OCI-M2 (cell line): ENCODE measurements at regions not wholly inside any gene's neighbourhood (a gene's known extent, or its start where the extent isn't known, plus 50 kb on each side); places are given as distances from the start of the nearest gene placed in this dataset.
A peak's percentile ranks its signal among the peaks of the same experiment; 100 is the strongest.

Experiments
- DNase-seq: peaks from one replicate; lab custom pipeline; 2025; ENCODE audit not compliant: unreplicated experiment; lab: John Stamatoyannopoulos, UW

DNA sequence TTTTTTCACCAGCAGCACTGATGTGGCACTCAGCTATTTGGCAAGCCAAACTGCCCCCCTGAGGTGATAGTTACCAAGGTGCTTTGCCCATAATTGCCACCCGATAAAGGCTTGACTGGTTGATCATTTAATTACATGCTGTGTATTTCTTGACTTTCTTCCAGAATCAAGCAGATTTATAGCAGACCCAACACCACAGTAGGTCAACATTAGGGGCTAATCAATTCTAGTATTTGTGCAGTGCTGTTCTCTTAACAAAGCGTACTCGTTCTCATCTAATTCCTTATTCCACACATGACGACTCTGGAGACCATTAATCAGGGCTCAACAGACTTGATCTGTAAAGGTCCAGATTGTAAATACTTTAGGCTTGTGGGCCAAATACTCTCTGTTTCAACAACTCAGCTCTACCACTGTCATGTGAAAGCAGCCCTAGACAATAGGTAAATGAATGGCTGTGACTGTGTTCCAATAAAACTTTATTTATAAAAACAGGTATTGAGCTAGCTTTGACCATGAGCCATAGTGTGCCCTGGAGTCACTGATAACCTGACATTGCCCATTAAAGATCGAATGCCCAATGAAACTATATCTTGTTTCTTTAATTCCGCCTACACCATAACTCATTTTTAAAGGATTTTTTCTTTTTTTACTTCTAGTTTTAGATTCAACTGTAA, 119.1 kb upstream of the TMC3 start:
- no peak for DNase-seq

DNA sequence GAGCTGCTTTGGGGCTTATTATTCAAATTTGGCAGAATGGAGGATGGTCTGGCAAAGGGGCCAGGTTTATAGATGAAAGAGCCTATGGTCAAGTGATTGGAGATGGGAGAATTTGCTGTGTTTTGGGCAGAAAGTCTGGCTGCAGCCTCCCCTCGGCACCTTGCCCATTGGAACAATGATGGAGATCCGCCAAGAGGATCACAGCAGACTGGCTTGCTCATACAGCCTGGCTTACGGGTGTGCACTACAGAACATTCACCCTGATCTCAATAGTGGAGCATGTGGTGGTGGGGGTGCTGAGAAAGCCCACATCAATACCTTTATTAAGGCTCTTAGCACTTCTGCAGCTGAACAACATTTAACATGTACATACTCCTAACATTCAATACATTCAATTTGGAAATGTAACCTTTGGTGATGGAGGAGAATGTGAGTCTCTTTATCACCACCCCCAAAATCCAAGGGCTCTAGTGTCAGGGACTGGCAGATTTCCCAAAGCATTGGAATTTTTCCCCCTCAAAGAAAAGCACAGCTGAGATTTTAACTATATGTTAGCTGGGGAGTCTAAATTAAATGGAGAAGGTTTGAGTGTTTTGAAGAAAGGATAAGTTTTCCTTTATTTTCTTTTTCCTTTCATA, 118.4 kb upstream of the TMC3 start:
- DNase-seq: no peak

DNA sequence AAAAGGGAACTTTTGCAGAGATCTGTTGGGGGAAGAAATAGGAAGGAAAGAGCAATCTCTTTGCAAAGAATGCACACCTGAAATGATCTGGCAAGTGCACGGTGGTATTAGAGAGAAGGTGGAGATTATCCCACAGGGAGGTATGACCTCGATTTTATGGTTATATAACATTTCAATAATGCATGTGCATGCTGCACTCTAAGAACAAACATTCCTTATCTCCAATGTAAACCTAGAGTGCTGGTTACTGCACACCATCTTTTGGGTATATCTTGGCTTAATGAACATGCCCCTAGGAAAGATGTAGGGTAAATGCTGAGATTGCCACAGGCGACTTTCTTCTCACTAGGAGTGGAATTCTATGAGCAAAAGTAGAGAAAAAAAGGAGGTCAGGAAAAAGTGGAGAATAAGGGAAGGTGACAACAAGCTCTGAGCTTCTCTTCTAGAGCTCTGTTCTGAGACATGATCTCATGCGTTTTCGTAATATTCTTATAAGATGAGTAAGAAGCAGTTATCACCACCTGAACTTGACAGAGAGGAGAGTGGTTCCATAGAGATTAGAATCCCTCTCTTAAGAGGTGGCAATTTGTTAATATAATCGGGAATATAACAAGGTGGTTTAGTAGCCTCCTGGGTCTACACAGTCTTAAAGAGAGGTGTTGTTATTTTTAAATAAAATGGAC, 117.5 kb upstream of the TMC3 start:
- no peak for DNase-seq

DNA sequence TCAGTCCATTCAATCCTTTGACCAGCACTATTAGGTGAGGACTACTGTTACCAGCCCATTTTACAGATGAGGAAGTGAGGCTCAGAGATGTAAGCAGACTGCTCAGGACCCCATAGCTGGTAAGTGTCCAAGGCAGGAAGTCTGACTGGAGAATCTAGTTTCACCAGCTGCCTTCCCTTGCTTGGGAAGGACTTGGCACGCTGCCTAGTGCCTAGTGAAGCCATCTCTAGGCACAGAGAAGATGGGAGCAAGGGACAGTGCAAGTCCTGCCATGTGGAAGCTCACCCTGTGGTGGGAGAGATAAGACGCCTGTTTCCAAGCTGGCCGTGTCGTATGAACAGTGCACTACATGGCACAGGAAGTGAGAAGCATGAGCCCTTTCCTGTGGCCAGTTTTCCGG, 111.8 kb upstream of the TMC3 start:
- DNase-seq: no peak

DNA sequence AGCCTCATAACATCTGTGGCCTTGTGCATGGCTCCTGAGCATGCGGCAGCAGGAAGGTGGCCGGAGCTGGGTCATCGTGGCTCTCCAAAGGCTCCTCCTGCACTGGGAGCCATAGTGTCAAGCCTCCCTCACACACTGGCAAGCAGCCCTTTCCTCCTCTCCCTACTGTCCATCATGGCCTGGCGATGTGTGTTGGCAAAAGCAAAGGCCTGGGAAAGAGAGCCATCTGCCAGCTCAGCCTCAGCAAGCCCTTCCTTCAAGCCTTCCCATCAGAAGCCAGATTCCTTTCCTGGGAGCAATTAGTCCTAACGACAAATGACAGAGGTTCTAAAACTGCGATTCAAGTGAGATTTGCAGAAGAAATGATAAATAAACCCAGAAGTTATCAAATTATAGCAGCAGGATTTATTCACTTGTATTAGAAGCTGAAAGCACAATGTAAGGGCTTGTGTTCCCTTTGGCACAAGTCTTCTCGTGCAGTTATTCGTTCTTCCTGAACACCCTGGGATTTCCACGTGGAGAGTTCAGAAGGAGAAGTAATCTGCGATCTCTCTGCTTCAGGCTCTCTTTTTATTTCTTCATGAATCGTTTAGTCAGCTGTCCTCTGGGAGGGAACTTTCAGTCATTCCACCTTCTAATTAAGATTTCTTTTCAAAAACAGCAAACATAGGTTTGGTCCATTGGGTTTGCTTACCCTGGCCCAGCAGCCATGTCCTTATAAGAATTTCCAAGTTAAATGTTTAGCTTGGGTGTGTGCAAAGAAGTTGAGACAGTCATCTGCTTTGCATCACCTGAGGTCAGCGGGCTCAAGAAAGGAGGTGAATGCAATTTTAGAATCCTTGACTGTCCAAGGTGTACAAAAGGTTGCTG, 110.3 kb upstream of the TMC3 start:
- no peak for DNase-seq

DNA sequence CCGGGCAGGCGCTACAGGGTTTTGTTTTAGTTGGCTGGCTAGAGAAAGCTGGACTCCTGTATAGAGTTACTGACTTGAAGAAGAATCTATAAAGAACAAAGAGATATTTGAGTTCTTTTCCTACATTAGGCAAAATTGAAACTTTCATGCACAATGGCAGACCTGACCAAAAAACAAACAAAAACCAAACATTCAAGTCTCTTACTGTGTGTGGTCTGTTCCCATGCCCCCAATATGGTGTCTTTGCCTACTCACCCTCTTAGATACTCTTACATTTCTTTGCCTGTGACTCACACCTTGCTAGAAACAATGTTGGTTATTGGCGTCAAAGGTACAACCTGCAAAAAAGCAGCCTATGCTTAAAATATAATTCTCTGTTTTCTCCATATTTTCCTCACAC, 109.5 kb upstream of the TMC3 start:
- no peak for DNase-seq

DNA sequence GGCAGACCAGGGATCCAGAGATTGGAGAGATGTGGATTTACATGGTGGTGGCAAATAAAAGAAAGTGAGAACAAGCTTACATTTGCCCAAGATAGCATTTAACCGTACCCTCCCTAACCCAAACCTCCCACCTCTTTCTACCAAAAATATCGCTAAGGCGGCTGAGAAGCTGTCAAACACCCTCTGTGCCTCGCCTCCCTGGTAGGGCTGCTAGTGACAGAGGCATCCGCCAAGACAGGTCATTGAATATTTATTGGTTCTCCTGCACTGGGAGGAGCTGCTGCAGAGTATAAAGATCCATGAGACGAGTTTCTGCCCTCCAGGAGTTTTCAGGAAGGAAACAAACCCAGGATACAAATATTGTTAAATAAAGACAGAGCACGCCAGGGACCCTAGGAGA, 107.3 kb upstream of the TMC3 start:
- DNase-seq: no peak

DNA sequence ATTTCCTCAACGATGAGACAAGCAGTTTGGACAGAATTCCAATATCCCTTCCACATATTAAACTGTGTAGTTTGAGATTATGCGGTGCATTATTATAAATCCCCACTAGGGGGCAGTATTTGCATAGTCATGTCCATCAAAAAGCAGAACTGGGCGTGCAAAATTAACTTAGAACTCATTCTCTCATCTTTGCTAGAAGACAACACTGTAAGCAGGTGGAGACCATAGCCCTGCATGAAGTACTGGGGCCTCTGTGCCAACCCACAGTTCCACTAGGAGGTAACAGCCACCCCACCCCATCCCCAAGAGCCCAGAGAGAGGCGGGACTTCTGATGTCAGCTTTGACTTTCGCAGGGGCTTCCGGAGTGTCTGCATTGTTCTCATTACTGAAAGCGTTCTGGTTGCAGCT, 106.6 kb upstream of the TMC3 start:
- DNase-seq: peak; percentile 1

DNA sequence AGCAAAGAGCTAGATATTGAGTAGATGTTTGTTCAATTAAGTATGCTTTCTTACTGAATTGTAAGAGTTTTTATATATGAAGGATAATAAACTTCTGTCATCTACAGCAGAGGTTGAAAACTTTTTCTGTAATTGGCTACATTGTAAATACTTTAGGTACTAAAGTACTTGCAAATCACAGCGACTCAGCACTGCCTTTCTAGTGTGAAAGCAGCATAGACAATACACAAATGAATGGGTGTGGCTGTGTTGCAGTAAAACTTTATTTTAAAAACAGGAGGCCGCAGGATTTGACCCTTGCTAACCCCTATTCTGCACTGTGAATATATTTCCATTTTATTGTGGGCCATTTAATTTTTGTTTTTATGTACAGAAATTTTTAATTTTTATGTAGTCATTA, 104.3 kb upstream of the TMC3 start:
- DNase-seq: no peak

DNA sequence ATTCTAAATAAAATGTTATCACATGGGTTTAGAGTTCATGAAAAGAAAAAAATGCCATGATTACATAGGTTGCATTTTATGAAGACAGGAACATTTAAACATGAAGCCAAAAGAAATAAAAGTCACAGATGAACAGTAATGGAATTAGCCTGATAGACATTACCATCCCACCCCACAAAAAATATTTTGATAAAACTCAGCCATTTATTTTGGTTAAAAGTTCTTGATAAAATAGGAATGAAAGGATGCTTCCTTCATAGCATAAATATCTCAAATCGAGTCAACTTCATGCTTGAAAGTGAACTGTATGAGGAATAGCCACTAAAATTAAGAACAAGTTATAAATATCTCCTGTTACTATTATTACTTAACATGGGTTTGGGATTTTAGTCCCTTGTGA, 101.9 kb upstream of the TMC3 start:
- no peak for DNase-seq

DNA sequence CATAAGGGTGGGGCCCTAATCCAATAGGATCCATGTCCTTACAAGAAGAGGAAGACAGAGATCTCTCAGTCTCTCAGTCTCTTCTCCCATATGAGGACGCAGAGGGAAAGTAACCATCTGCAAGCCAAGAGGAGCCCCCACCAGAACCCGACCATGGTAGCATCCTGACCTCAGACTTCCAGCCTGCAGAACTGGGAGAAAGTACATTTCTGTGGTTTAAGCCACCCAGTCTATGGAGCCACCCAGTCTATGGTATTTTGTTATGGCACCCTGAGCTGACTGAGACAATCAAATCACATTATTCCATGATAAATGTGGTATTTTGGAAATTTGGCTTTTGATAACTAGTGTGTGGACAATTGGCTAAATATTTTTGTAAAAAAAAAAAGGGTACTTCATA, 101.5 kb upstream of the TMC3 start:
- DNase-seq: no peak

DNA sequence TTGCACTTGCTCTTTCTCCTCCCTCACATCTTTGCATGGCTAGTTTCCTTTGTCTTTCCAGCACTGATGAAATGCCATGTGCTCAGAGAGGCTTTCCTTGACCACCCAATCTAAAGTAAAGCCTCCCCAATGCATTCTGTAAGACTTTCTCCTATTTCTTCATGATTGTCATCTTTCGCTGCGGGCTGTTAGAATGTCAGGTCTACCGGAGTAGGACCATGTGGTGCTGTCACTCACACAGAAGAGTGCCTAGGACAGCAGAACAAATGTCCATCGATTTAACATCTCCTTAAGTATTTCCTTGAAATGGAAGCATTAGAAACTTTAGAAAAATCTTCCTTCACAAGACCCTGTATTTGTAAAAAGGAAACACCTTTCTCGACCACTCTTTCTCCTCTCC, 99.9 kb upstream of the TMC3 start:
- no peak for DNase-seq

DNA sequence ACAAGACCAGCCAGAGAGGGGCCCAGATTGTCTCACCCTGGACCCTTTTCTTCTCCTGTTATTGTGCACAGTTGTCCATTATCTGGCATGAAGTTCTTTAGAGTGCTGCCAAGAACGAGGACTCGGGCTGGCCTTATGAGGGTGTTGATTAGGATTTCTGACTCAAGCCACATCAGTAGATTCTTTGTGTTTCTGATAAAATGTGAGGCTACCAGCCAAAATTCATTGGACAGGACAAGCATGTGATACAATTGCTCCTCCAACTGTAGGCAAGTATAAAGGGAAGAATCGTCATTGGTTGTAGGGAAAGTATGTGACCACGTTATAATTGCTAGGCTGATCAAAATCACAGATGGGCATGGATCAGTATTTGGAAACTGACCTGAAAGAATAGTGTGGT, 99.2 kb upstream of the TMC3 start:
- no peak for DNase-seq

DNA sequence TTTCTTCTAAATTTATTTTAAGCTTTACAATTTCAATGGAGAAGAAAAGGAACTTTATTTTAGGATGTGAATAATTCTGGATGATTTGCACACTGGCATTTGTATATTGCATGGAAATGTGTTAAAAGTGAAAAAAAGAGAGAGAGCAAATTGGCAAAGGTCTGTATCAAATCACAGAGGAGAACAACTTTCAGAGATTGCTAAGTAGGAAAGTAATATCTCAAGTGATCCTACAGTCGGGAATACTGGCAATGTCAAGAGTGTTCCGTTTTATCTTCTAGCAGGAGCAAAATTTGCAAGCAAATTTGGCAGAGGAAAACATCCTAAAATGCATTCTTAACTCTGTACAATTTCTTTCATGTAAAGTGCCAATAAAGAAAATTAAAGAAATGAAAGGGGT, 97.1 kb upstream of the TMC3 start:
- DNase-seq: no peak

DNA sequence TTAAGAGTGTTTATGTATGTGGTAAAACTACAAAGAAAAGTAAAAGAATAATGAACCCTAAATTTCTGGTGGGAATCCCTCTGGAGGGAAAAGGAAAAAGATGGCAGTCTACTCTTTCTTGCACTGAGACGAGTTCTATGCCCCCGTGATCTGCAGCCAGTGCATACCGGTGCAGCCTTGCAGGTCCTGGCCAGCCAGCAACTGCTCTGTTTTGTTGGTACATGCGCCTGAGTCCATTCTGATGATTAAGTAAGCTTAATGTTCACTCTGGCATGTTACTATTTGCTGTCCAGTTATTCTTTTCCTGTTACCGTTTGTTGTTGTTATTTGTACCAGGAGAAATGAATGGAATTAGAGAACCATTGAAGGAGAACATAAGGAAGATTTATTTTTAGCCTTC, 95.1 kb upstream of the TMC3 start:
- no peak for DNase-seq

DNA sequence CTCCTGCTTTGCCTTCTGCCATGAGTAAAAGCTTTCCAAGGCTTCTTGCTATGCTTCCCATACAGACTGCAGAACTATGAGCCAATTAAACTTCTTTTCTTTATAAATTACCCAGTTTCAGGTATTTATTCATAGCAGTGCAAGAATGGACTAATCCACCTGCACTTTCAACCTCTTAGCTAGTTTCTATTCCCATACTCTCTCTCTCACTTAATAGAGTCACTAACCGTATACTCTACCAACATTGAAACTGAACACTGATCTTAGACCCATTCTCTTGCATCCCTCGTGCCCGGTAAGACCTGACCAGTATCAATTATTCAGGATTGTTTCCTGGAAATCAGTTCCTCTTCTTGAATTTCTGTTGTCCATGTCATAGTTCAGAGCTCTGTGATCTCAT, 92.7 kb upstream of the TMC3 start:
- DNase-seq: no peak

DNA sequence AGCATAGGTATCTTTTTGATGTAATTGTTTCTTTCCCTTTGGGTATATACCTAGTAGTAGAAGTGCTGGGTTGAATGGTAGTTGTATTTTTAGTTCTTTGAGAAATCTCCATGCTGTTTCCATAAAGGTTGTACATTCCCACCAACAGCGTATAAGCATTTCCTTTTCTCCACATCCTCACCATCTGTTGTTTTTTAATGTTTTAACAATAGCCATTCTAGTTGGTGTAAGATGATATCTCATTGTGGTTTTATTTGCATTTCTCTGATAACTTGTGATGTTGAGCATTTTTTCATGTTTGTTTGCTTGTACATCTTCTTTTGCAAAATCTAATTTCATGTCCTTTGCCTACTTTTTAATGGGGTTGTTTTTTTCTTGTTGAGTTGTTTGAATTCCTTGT, 80.0 kb upstream of the TMC3 start:
- DNase-seq: no peak

DNA sequence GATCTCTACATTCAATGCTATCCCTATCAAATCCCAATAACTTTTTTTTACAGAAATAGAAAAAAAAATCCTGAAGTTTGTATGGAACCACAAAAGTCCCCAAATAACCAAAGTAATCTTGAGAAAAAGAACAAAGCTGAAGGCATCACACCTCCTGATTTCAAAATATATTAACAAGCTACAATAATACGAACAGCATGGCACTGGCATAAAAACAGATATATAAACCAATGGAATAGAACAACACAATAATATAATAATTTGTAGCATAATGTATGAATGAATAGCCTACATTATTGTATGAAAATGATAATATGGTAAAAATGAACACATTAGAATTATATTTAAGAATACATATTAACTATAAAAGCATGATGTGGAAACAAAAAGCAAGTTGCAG, 76.7 kb upstream of the TMC3 start:
- DNase-seq: no peak

DNA sequence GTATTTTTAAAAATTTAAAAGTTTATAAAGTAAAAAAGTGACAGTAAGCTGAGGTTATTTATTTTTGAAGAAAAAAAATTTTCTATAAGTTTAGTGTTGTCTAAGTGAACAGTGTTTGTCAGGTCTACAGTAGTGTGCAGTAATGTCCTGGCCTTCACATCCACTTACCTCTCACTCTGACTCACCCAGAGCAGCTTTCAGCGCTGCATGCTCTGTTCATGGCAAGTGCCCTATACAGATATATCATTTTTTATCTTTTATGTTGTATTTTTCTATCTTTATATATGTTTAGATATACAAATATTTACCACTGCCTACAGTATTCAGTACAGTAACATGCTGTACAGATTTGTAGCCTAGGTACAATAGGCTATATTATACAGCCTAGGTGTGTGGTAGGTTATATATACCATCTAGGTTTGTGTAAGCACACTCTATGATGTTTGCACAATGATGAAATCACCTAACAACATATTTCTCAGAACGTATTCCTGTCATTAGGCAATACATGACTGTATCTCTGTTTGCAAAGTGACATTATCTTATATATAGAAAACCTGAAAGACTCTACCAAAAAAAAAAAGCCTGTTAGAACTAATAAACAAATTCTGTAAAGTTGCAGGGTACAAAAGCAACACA, 75.9 kb upstream of the TMC3 start:
- DNase-seq: no peak

DNA sequence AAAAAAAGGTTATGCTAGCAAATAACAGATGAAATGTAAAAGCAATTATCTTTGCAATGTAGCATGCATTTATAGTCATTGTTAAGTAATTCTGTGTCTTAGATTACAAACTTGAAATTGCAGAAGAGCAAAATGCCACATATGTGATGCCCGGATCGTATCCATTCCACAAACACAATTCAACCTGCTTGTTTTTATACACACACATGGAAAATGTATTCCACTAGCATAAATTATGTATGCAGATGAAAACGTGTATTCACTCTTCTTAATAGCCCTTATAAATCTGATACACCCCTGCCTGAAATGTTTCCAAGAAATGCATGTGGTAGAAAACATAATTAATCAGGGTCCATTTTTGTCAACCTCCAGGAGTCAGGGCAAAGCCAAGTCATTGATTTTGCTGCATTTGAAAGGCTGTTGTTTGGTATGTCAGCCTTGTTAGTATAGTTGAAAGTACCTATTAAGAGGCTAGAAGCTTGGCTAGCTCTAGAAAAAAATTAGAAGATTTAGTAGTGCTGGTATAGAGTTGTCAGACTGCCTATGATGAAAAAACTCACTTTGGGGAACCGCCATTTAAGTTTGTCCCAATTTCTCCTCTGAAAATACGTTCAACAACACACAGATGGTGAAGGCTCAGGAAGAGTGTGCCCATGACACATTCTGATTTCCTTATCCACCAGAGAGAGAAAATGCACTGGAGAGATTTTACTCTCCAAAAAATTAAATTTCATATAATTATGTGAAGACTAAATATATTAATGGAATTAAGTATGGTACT, 69.2 kb upstream of the TMC3 start:
- no peak for DNase-seq
